Amniotic epithelial cell (primary cell): ENCODE measurements at regions not wholly inside any gene's neighbourhood (a gene's known extent, or its start where the extent isn't known, plus 50 kb on each side); places are given as distances from the start of the nearest gene placed in this dataset.
"Not testable (repeated sequence)": the region's sequence is repeated elsewhere in the genome, so short reads cannot be mapped to it uniquely, and the experiment has no call there.

Experiments used
- DNase-seq: peaks from one replicate; pipeline ENCODE4 v3.0.0-alpha.2; 2010; ENCODE audit warnings: low read depth

GRCh38 chr14:106145731-106146130 lies 619.3 kb downstream of the TMEM121 start:
- not testable (repeated sequence) for DNase-seq

- DNase-seq = not testable (repeated sequence)
These were observed 627.1 kb downstream of the TMEM121 start for GRCh38 chr14:106153362-106153955.

GRCh38 chr14:106163316-106163715 lies 636.9 kb downstream of the TMEM121 start:
- no peak for DNase-seq

- DNase-seq = not testable (repeated sequence)
These were observed 637.4 kb downstream of the TMEM121 start for GRCh38 chr14:106163812-106164211.

- DNase-seq = no peak
These were observed 639.8 kb downstream of the TMEM121 start for GRCh38 chr14:106166232-106166631.

GRCh38 chr14:106166650-106167204 lies 640.3 kb downstream of the TMEM121 start:
- DNase-seq = no peak

GRCh38 chr14:106170163-106170658 lies 643.8 kb downstream of the TMEM121 start:
- not testable (repeated sequence) for DNase-seq

- no peak for DNase-seq
These were observed 647.8 kb downstream of the TMEM121 start for GRCh38 chr14:106174206-106174605.

GRCh38 chr14:106177266-106178246 lies 651.2 kb downstream of the TMEM121 start:
- DNase-seq = not testable (repeated sequence)

GRCh38 chr14:106179761-106180160 lies 653.4 kb downstream of the TMEM121 start:
- DNase-seq = no peak

GRCh38 chr14:106184771-106185170 lies 658.4 kb downstream of the TMEM121 start:
- DNase-seq = not testable (repeated sequence)

- not testable (repeated sequence) for DNase-seq
These were observed 658.9 kb downstream of the TMEM121 start for GRCh38 chr14:106185174-106185836.

- no peak for DNase-seq
These were observed 659.5 kb downstream of the TMEM121 start for GRCh38 chr14:106185837-106186233.

GRCh38 chr14:106187216-106187615 lies 660.8 kb downstream of the TMEM121 start:
- DNase-seq = no peak

- DNase-seq = not testable (repeated sequence)
These were observed 666.3 kb downstream of the TMEM121 start for GRCh38 chr14:106192701-106193100.

GRCh38 chr14:106196459-106196858 lies 670.1 kb downstream of the TMEM121 start:
- DNase-seq = not testable (repeated sequence)

- not testable (repeated sequence) for DNase-seq
These were observed 670.9 kb downstream of the TMEM121 start for GRCh38 chr14:106197264-106197663.

- no peak for DNase-seq
These were observed 672.7 kb downstream of the TMEM121 start for GRCh38 chr14:106199097-106199496.

- no peak for DNase-seq
These were observed 674.3 kb downstream of the TMEM121 start for GRCh38 chr14:106200541-106201315.

GRCh38 chr14:106201376-106201775 lies 675.0 kb downstream of the TMEM121 start:
- DNase-seq = no peak

GRCh38 chr14:106203438-106203837 lies 677.1 kb downstream of the TMEM121 start:
- DNase-seq = no peak
